H9 (cell line): ENCODE measurements at regions not wholly inside any gene's neighbourhood (a gene's known extent, or its start where the extent isn't known, plus 50 kb on each side); places are given as distances from the start of the nearest gene placed in this dataset.

Experiments
- DNase-seq: peaks from one replicate; pipeline ENCODE4 v3.0.0-alpha.2; 2017
- H2AFZ ChIP-seq: one replicate; pipeline ENCODE4 v1.6.1; 2013; ENCODE audit warnings: mild to moderate bottlenecking, low read length, control low read depth, moderate library complexity
- H2AK5ac ChIP-seq: 2 replicates; pipeline ENCODE4 v1.6.1; 2013; ENCODE audit warnings: low read length, control low read depth, mixed read lengths; ENCODE audit not compliant: insufficient read length
- H2BK120ac ChIP-seq: one replicate; pipeline ENCODE4 v1.6.1; 2013; ENCODE audit warnings: low read depth, mild to moderate bottlenecking, low read length, control low read depth, inconsistent platforms; ENCODE audit not compliant: poor library complexity, severe bottlenecking
- H2BK12ac ChIP-seq: 2 replicates; pipeline ENCODE4 v1.6.1; 2013; ENCODE audit warnings: low read length, control low read depth, mixed read lengths, low read depth; ENCODE audit not compliant: insufficient read length
- H2BK15ac ChIP-seq: 2 replicates; pipeline ENCODE4 v1.6.1; 2013; ENCODE audit warnings: low read depth, low read length, control low read depth
- H2BK20ac ChIP-seq: one replicate; pipeline ENCODE4 v1.6.1; 2013; ENCODE audit warnings: low read depth, mild to moderate bottlenecking, low read length, control low read depth, inconsistent platforms; ENCODE audit not compliant: poor library complexity, severe bottlenecking
- H2BK5ac ChIP-seq: 2 replicates; pipeline ENCODE4 v1.6.1; 2013; ENCODE audit warnings: low read length, control low read depth, mixed read lengths; ENCODE audit not compliant: insufficient read length
- H3K14ac ChIP-seq: 2 replicates; pipeline ENCODE4 v1.6.1; 2013; ENCODE audit warnings: low read length, control low read depth; ENCODE audit not compliant: insufficient read depth
- H3K18ac ChIP-seq: 2 replicates; pipeline ENCODE4 v1.6.1; 2013; ENCODE audit warnings: low read depth, mild to moderate bottlenecking, mixed read lengths, low read length, control low read depth; ENCODE audit not compliant: insufficient read length
- H3K23ac ChIP-seq: 2 replicates; pipeline ENCODE4 v1.6.1; 2013; ENCODE audit warnings: low read length, control low read depth, mixed read lengths, low read depth; ENCODE audit not compliant: insufficient read length
- H3K23me2 ChIP-seq: 2 replicates; pipeline ENCODE4 v1.6.1; 2013; ENCODE audit warnings: low read depth, mild to moderate bottlenecking, mixed read lengths, low read length, control low read depth; ENCODE audit not compliant: insufficient read length, poor library complexity, severe bottlenecking
- H3K27ac ChIP-seq: 2 replicates; pipeline ENCODE4 v1.5.1; 2013; ENCODE audit warnings: low read length, control low read depth, mixed read lengths, low read depth; ENCODE audit not compliant: insufficient read length
- H3K27me3 ChIP-seq: 2 replicates; pipeline ENCODE4 v1.6.1; 2013; ENCODE audit warnings: low read length, control low read depth, inconsistent platforms; ENCODE audit not compliant: insufficient read depth
- H3K4ac ChIP-seq: 2 replicates; pipeline ENCODE4 v1.6.1; 2013; ENCODE audit warnings: low read depth, mild to moderate bottlenecking, control low read depth, inconsistent platforms, low read length, moderate library complexity
- H3K4me1 ChIP-seq: 2 replicates; pipeline ENCODE4 v1.6.1; 2013; ENCODE audit warnings: low read length, control low read depth, inconsistent platforms; ENCODE audit not compliant: insufficient read depth
- H3K4me2 ChIP-seq: 2 replicates; pipeline ENCODE4 v1.6.1; 2013; ENCODE audit warnings: low read length, control low read depth, mixed read lengths; ENCODE audit not compliant: insufficient read length, insufficient read depth
- H3K56ac ChIP-seq: 2 replicates; pipeline ENCODE4 v1.6.1; 2013; ENCODE audit warnings: low read depth, mild to moderate bottlenecking, mixed read lengths, low read length, control low read depth; ENCODE audit not compliant: insufficient read length
- H3K79me1 ChIP-seq: 2 replicates; pipeline ENCODE4 v1.6.1; 2013; ENCODE audit warnings: low read depth, mild to moderate bottlenecking, moderate library complexity, low read length, control low read depth, inconsistent platforms; ENCODE audit not compliant: insufficient read depth, poor library complexity, severe bottlenecking
- H3K79me2 ChIP-seq: 2 replicates; pipeline ENCODE4 v1.6.1; 2013; ENCODE audit warnings: low read length, control low read depth, inconsistent platforms; ENCODE audit not compliant: insufficient read depth
- H3K9ac ChIP-seq: 2 replicates; pipeline ENCODE4 v1.6.1; 2013; ENCODE audit warnings: low read length, control low read depth, mixed read lengths; ENCODE audit not compliant: insufficient read length; ENCODE audit errors: extremely low read depth
- H3K9me3 ChIP-seq: one replicate; pipeline ENCODE4 v1.6.1; 2013; ENCODE audit warnings: low read depth, low read length, inconsistent platforms; ENCODE audit not compliant: control insufficient read depth
- H3T11ph ChIP-seq: one replicate; pipeline ENCODE4 v1.6.1; 2013; ENCODE audit warnings: mild to moderate bottlenecking, low read length, control low read depth, inconsistent platforms
- H4K20me1 ChIP-seq: one replicate; pipeline ENCODE4 v1.6.1; 2013; ENCODE audit not compliant: control insufficient read depth, insufficient read length, insufficient read depth
- H4K5ac ChIP-seq: 2 replicates; pipeline ENCODE4 v1.6.1; 2013; ENCODE audit warnings: low read depth, mild to moderate bottlenecking, mixed read lengths, low read length, control low read depth; ENCODE audit not compliant: insufficient read length
- H4K8ac ChIP-seq: replicated peaks from 2 replicates; pipeline ENCODE4 v1.6.1; 2013; ENCODE audit warnings: low read length, control low read depth, mixed read lengths, low read depth; ENCODE audit not compliant: insufficient read length
- H4K91ac ChIP-seq: 2 replicates; pipeline ENCODE4 v1.6.1; 2013; ENCODE audit warnings: low read depth, mild to moderate bottlenecking, moderate library complexity, mixed read lengths, low read length, control low read depth; ENCODE audit not compliant: insufficient read length
- H3K27ac Mint-ChIP-seq, 3 experiments: 2 replicates in 2 of 3; 3 replicates in 1 of 3; pipeline ENCODE4 v1.8.0; 2020 to 2021; ENCODE audit warnings: mixed read lengths in 3 of 3, mild to moderate bottlenecking in 1 of 3, moderate library complexity in 1 of 3
- H3K27me3 Mint-ChIP-seq: 2 replicates; pipeline ENCODE4 v1.8.0; 2021; ENCODE audit warnings: low read depth, mild to moderate bottlenecking, moderate library complexity, mixed read lengths
- H3K36me3 Mint-ChIP-seq, 3 experiments: 2 replicates in 2 of 3; 3 replicates in 1 of 3; pipeline ENCODE4 v1.8.0; 2020 to 2021; ENCODE audit warnings: low read depth in 3 of 3, mixed read lengths in 3 of 3; ENCODE audit not compliant: insufficient read depth in 1 of 3
- H3K4me1 Mint-ChIP-seq, 2 experiments: 2 replicates each; pipeline ENCODE4 v1.8.0; 2020; ENCODE audit warnings: mixed read lengths in 2 of 2
- H3K4me3 Mint-ChIP-seq, 2 experiments: 2 replicates in 1 of 2; 3 replicates in 1 of 2; pipeline ENCODE4 v1.8.0; 2020 to 2021; ENCODE audit warnings: mild to moderate bottlenecking in 2 of 2, mixed read lengths in 2 of 2, moderate library complexity in 1 of 2
- H3K9me3 Mint-ChIP-seq, 2 experiments: 2 replicates in 1 of 2; 3 replicates in 1 of 2; pipeline ENCODE4 v1.8.0; 2020; ENCODE audit warnings: mild to moderate bottlenecking in 2 of 2, mixed read lengths in 2 of 2, moderate library complexity in 1 of 2
- WGBS: extraction: QIAGEN DNeasy Blood & Tissue Kit; methylation state at CpG from one replicate; pipeline ENCODE4 v1.1.7; 2013; ENCODE audit warnings: missing lambda C conversion rate, low lambda C conversion rate, mixed read lengths; ENCODE audit not compliant: insufficient read length; ENCODE audit errors: extremely low coverage; 5-methylcytosine and 5-hydroxymethylcytosine counted together
- TF ChIP-seq, protein P1 (sequence below): fragments of 200-600 bp; sonication (generic); conservative IDR thresholded peaks from 3 replicates; pipeline ENCODE4 v1.8.0; 2021; ENCODE audit warnings: antibody characterized with exemption, mild to moderate bottlenecking

DNA sequence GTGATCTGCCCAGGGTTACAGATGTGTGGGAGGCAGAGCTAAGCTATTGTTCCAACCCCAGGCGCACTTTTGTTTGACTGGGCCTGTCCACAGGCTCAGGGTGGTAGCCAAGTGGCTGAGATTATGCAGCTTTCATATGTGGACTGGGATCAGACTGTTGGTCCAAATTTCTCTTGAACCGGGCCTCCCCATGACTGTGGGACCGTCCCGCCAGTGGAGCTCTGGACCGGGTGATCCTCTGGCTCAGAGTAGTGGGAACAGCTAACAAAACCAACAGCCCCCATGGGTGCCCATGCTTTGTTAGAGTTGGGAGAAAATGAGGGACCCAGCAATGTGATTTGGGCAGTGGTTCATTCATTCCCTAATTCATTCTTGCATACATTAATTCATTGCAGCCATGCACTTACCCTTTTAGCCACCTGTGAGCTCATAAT is 86.8 kb upstream of the HS6ST1 start:
- Histone ChIP-seq H3K4me2 (no peak overlapping the region), H2BK15ac (no peak overlapping the region), H3K27ac (no peak overlapping the region), H4K5ac (no peak overlapping the region), H2AFZ (no peak overlapping the region), H3K56ac (no peak overlapping the region), H2BK5ac (no peak overlapping the region), H4K8ac (no peak overlapping the region), H3T11ph (no peak overlapping the region), H3K23ac (no peak overlapping the region), H3K27me3 (no peaks in the 10 kb centered on the region), H2BK20ac (no peak overlapping the region), H3K23me2 (no peaks in the 10 kb centered on the region), H4K91ac (no peak overlapping the region), H3K9ac (no peak overlapping the region), H3K79me2 (no peaks in the 10 kb centered on the region), H3K79me1 (no peaks in the 10 kb centered on the region), H3K14ac (no peak overlapping the region), H2AK5ac (no peak overlapping the region), H2BK120ac (no peak overlapping the region), H3K18ac (no peak overlapping the region), H3K4ac (no peak overlapping the region), H3K4me1 (peaks cover 2% of the 10 kb centered on the region; the same call in 1 of the 2 replicates), H2BK12ac (no peak overlapping the region), H4K20me1 (no peaks in the 10 kb centered on the region), H3K9me3 (no peaks in the 10 kb centered on the region)
- no peak for DNase-seq
- TF ChIP-seq, protein P1, sequence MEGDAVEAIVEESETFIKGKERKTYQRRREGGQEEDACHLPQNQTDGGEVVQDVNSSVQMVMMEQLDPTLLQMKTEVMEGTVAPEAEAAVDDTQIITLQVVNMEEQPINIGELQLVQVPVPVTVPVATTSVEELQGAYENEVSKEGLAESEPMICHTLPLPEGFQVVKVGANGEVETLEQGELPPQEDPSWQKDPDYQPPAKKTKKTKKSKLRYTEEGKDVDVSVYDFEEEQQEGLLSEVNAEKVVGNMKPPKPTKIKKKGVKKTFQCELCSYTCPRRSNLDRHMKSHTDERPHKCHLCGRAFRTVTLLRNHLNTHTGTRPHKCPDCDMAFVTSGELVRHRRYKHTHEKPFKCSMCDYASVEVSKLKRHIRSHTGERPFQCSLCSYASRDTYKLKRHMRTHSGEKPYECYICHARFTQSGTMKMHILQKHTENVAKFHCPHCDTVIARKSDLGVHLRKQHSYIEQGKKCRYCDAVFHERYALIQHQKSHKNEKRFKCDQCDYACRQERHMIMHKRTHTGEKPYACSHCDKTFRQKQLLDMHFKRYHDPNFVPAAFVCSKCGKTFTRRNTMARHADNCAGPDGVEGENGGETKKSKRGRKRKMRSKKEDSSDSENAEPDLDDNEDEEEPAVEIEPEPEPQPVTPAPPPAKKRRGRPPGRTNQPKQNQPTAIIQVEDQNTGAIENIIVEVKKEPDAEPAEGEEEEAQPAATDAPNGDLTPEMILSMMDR = no peak
- WGBS = no CpG with 5 or more reads among the region's 5 CpGs
- Mint-ChIP-seq H3K36me3 (peaks cover 0 to 6% (median 0%) of the 10 kb centered on the region in 3 experiments; a peak in 2 of 7 replicates), H3K27ac (no peak overlapping the region), H3K9me3 (peaks cover 0 to 2% of the 10 kb centered on the region in 2 experiments; a peak in 3 of 5 replicates), H3K4me1 (peaks cover 27 to 33% of the 10 kb centered on the region in 2 experiments), H3K27me3 (peaks cover 4% of the 10 kb centered on the region), H3K4me3 (no peak overlapping the region)
